HG03520 (cell line): ENCODE measurements at regions not wholly inside any gene's neighbourhood (a gene's known extent, or its start where the extent isn't known, plus 50 kb on each side); places are given as distances from the start of the nearest gene placed in this dataset.
"Not testable (repeated sequence)": the region's sequence is repeated elsewhere in the genome, so short reads cannot be mapped to it uniquely, and the experiment has no call there.

Source experiments
- ATAC-seq: cut with Tn5 transposase; IDR thresholded peaks from one replicate; pipeline ENCODE4 v1.9.1; 2021; ENCODE audit warnings: mild to moderate bottlenecking, moderate library complexity; ENCODE audit not compliant: unreplicated experiment

GRCh38 chr2:180840641-180841040 is 139.8 kb upstream of the UBE2E3 start:
- no peak for ATAC-seq

GRCh38 chr2:180829836-180830235 is 150.6 kb upstream of the UBE2E3 start:
- no peak for ATAC-seq

- ATAC-seq: no peak
These were observed 151.1 kb upstream of the UBE2E3 start for GRCh38 chr2:180829261-180829660.

- no peak for ATAC-seq
These were observed 151.6 kb upstream of the UBE2E3 start for GRCh38 chr2:180828756-180829155.

GRCh38 chr2:180823546-180824141 is 156.8 kb upstream of the UBE2E3 start:
- ATAC-seq: no peak

- ATAC-seq: no peak
These were observed 161.3 kb upstream of the UBE2E3 start for GRCh38 chr2:180819106-180819505.

GRCh38 chr2:180818700-180819099 is 161.7 kb upstream of the UBE2E3 start:
- ATAC-seq: not testable (repeated sequence)

- ATAC-seq: no peak
These were observed 181.3 kb upstream of the UBE2E3 start for GRCh38 chr2:180799141-180799540.

- no peak for ATAC-seq
These were observed 189.5 kb upstream of the UBE2E3 start for GRCh38 chr2:180790891-180791290.

- ATAC-seq: no peak
These were observed 193.1 kb upstream of the UBE2E3 start for GRCh38 chr2:180787330-180787729.

GRCh38 chr2:180781276-180781675 is 199.1 kb upstream of the UBE2E3 start:
- ATAC-seq: no peak

GRCh38 chr2:180778291-180778690 is 202.1 kb upstream of the UBE2E3 start:
- ATAC-seq: no peak

- no peak for ATAC-seq
These were observed 203.5 kb upstream of the UBE2E3 start for GRCh38 chr2:180776921-180777320.

- no peak for ATAC-seq
These were observed 204.7 kb upstream of the UBE2E3 start for GRCh38 chr2:180775711-180776110.

- not testable (repeated sequence) for ATAC-seq
These were observed 215.1 kb upstream of the UBE2E3 start for GRCh38 chr2:180765316-180765715.

- no peak for ATAC-seq
These were observed 217.0 kb upstream of the UBE2E3 start for GRCh38 chr2:180763263-180763989.

GRCh38 chr2:180761224-180761623 is 219.2 kb upstream of the UBE2E3 start:
- ATAC-seq: no peak

- no peak for ATAC-seq
These were observed 220.8 kb upstream of the UBE2E3 start for GRCh38 chr2:180759631-180760030.

- no peak for ATAC-seq
These were observed 226.3 kb upstream of the UBE2E3 start for GRCh38 chr2:180753809-180754761.

GRCh38 chr2:180751306-180751920 is 229.0 kb upstream of the UBE2E3 start:
- no peak for ATAC-seq

GRCh38 chr2:180747728-180748127 is 232.7 kb upstream of the UBE2E3 start:
- ATAC-seq: no peak
